HepG2 (cell line): ENCODE measurements at regions not wholly inside any gene's neighbourhood (a gene's known extent, or its start where the extent isn't known, plus 50 kb on each side); places are given as distances from the start of the nearest gene placed in this dataset.

ENCODE experiments used
- ATAC-seq: fragments of 200-7000 bp; cut with Tn5 transposase; 3 replicates; pipeline ENCODE4 v1.9.1; 2020; ENCODE audit warnings: mild to moderate bottlenecking, moderate library complexity
- BruUV-seq: library from RNA; stranded (reverse); fragments of 400-500 nt; replicated peaks from 2 replicates; lab custom pipeline; 2021; lab: Mats Ljungman, UMichigan
- CTCF ChIA-PET: fragments of 300-600 bp; formaldehyde crosslinking; extraction: SDS; loops from one replicate; lab custom pipeline; 2021; ENCODE audit warnings: low total read pairs, inconsistent platforms, low intra/inter-chr PET ratio; lab: Yijun Ruan, JAX
- POLR2A ChIA-PET: fragments of 350-600 bp; sonication (Branson Sonifier 250); formaldehyde crosslinking; loops from one replicate; lab custom pipeline; 2020; ENCODE audit warnings: antibody characterized with exemption, inconsistent platforms; lab: Yijun Ruan, JAX
- DNase-seq: peaks from one replicate; pipeline ENCODE4 v3.0.0-alpha.2; 2015; ENCODE audit warnings: low spot score
- FAIRE-seq: peaks from 3 replicates; lab custom pipeline; 2011; peaks lifted over from hg19 to GRCh38; lab: Jason Lieb, UNC
- H2AFZ ChIP-seq: one replicate; pipeline ENCODE4 v1.6.1; 2011; ENCODE audit warnings: low read length, inconsistent platforms
- H3K27ac ChIP-seq: fragments of 300-600 bp; 3 replicates; pipeline ENCODE4 v1.8.0; 2011; ENCODE audit warnings: mixed run types, mild to moderate bottlenecking, mixed read lengths, low read length, inconsistent platforms; ENCODE audit not compliant: insufficient read depth; ENCODE audit errors: extremely low read length
- H3K27me3 ChIP-seq, 2 experiments: fragments of 200-600 bp in 1 of 2; 2 replicates in 1 of 2; 3 replicates in 1 of 2; pipeline versions ENCODE4 v1.6.0 to v1.8.0; 2011; ENCODE audit warnings: low read length in 2 of 2, mild to moderate bottlenecking in 2 of 2, moderate library complexity in 2 of 2, inconsistent platforms in 1 of 2; ENCODE audit not compliant: insufficient read depth in 2 of 2, control insufficient read depth in 1 of 2
- H3K36me3 ChIP-seq, 2 experiments: fragments of 200-600 bp in 1 of 2; replicated peaks in 1 of 2; 2 replicates in 1 of 2; 3 replicates in 1 of 2; pipeline versions ENCODE4 v1.5.1 to v1.8.0; 2011; ENCODE audit warnings: low read length in 2 of 2, inconsistent platforms in 1 of 2; ENCODE audit not compliant: insufficient read depth in 2 of 2, control insufficient read depth in 1 of 2
- H3K4me1 ChIP-seq: 2 replicates; pipeline ENCODE4 v1.5.1; 2012; ENCODE audit warnings: low read length, inconsistent platforms; ENCODE audit not compliant: insufficient read depth
- H3K4me2 ChIP-seq: 2 replicates; pipeline ENCODE4 v1.6.0; 2011; ENCODE audit warnings: low read depth, low read length, inconsistent platforms
- H3K4me3 ChIP-seq, 3 experiments: fragments of 200-600 bp in 1 of 3; sonication (generic), shearing (Covaris generic) in 1 of 3; replicated peaks in 1 of 3; 2 replicates each; pipeline ENCODE4 v1.5.1; 2011 to 2016; ENCODE audit warnings: low read length in 3 of 3, inconsistent platforms in 2 of 3, low read depth in 2 of 3, mild to moderate bottlenecking in 2 of 3, control low read depth in 1 of 3, mixed read lengths in 1 of 3; ENCODE audit not compliant: insufficient read depth in 1 of 3
- H3K79me2 ChIP-seq: one replicate; pipeline ENCODE4 v1.6.1; 2011; ENCODE audit warnings: low read length, inconsistent platforms; ENCODE audit not compliant: insufficient read depth
- H3K9ac ChIP-seq: 2 replicates; pipeline ENCODE4 v1.6.0; 2011; ENCODE audit warnings: mild to moderate bottlenecking, low read depth, low read length, inconsistent platforms; ENCODE audit not compliant: insufficient read depth
- H3K9me3 ChIP-seq: 2 replicates; pipeline ENCODE4 v1.5.1; 2012; ENCODE audit warnings: mild to moderate bottlenecking, low read length
- H4K20me1 ChIP-seq: 2 replicates; pipeline ENCODE4 v1.6.0; 2011; ENCODE audit warnings: inconsistent platforms, mild to moderate bottlenecking, low read length, moderate library complexity; ENCODE audit not compliant: insufficient read depth
- EZH2 ChIP-seq: conservative IDR thresholded peaks from 2 replicates; pipeline ENCODE4 v1.6.1; 2012; ENCODE audit warnings: mild to moderate bottlenecking, low read depth, low read length, moderate library complexity
- MTA1 ChIP-seq: sonication (generic); formaldehyde crosslinking; IDR thresholded peaks from 2 replicates; pipeline ENCODE4 v1.4.0; 2020; ENCODE audit warnings: missing genetic modification reagents, mild to moderate bottlenecking, borderline replicate concordance
- RFX3 ChIP-seq: IDR thresholded peaks from 2 replicates; pipeline ENCODE4 v1.6.1; 2016; ENCODE audit warnings: missing biosample characterization, missing genetic modification reagents
- SIN3B ChIP-seq: fragments of 150-350 bp; IDR thresholded peaks from 2 replicates; pipeline ENCODE4 v1.6.1; 2014; ENCODE audit warnings: low read length
- ZNF335 ChIP-seq: sonication (generic); formaldehyde crosslinking; IDR thresholded peaks from 2 replicates; pipeline ENCODE4 v1.4.0; 2020; ENCODE audit warnings: missing genetic modification reagents
- ZNF607 ChIP-seq: sonication (generic); formaldehyde crosslinking; IDR thresholded peaks from 2 replicates; pipeline ENCODE4 v1.5.1; 2020; ENCODE audit warnings: missing genetic modification reagents, mild to moderate bottlenecking, borderline replicate concordance
- ZNF776 ChIP-seq: sonication (generic); formaldehyde crosslinking; IDR thresholded peaks from 2 replicates; pipeline ENCODE4 v1.4.0; 2020; ENCODE audit warnings: mild to moderate bottlenecking, missing genetic modification reagents
- WGBS: methylation state at CpG from one replicate; pipeline ENCODE4 v1.1.6; 2017; ENCODE audit warnings: low lambda C conversion rate; 5-methylcytosine and 5-hydroxymethylcytosine counted together
- in situ Hi-C: cut with HindIII; loops from 2 replicates; pipeline ENCODE4 v1.10.0; 2017; ENCODE audit warnings: low pct_unique_long_range_greater_than_20kb; ENCODE audit not compliant: extremely low pct_ligation_motif_present
- intact Hi-C: fragments of 100-400 bp; cut with micrococcal nuclease; formaldehyde crosslinking; loops from one replicate; pipeline ENCODE4 v1.10.0; 2022; ENCODE audit not compliant: unreplicated experiment
- TF ChIP-seq, protein P1 (sequence below): sonication (generic); formaldehyde crosslinking; IDR thresholded peaks from 2 replicates; pipeline ENCODE4 v1.5.1; 2020; ENCODE audit warnings: mild to moderate bottlenecking, missing genetic modification reagents, moderate library complexity
- TF ChIP-seq, protein P2 (sequence below): sonication (generic); formaldehyde crosslinking; IDR thresholded peaks from 2 replicates; pipeline ENCODE4 v1.5.1; 2020; ENCODE audit warnings: mild to moderate bottlenecking, missing genetic modification reagents, borderline replicate concordance
- TF ChIP-seq, protein P3 (sequence below): sonication (generic); IDR thresholded peaks from 2 replicates; pipeline ENCODE4 v1.6.1; 2016; ENCODE audit warnings: low read depth, borderline replicate concordance

- intact Hi-C loops (no loop called here), in situ Hi-C loops (no loop called here)
- no peaks in the 10 kb centered on the region for H3K9me3 ChIP-seq
- TF ChIP-seq ZNF607 (CRISPR knock-in tag) = no peak
- TF ChIP-seq, protein P1, sequence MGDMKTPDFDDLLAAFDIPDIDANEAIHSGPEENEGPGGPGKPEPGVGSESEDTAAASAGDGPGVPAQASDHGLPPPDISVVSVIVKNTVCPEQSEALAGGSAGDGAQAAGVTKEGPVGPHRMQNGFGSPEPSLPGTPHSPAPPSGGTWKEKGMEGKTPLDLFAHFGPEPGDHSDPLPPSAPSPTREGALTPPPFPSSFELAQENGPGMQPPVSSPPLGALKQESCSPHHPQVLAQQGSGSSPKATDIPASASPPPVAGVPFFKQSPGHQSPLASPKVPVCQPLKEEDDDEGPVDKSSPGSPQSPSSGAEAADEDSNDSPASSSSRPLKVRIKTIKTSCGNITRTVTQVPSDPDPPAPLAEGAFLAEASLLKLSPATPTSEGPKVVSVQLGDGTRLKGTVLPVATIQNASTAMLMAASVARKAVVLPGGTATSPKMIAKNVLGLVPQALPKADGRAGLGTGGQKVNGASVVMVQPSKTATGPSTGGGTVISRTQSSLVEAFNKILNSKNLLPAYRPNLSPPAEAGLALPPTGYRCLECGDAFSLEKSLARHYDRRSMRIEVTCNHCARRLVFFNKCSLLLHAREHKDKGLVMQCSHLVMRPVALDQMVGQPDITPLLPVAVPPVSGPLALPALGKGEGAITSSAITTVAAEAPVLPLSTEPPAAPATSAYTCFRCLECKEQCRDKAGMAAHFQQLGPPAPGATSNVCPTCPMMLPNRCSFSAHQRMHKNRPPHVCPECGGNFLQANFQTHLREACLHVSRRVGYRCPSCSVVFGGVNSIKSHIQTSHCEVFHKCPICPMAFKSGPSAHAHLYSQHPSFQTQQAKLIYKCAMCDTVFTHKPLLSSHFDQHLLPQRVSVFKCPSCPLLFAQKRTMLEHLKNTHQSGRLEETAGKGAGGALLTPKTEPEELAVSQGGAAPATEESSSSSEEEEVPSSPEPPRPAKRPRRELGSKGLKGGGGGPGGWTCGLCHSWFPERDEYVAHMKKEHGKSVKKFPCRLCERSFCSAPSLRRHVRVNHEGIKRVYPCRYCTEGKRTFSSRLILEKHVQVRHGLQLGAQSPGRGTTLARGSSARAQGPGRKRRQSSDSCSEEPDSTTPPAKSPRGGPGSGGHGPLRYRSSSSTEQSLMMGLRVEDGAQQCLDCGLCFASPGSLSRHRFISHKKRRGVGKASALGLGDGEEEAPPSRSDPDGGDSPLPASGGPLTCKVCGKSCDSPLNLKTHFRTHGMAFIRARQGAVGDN (CRISPR knock-in tag) = no peak
- no peak for TF ChIP-seq EZH2
- TF ChIP-seq RFX3 (CRISPR knock-in tag) = no peak
- TF ChIP-seq, protein P2, sequence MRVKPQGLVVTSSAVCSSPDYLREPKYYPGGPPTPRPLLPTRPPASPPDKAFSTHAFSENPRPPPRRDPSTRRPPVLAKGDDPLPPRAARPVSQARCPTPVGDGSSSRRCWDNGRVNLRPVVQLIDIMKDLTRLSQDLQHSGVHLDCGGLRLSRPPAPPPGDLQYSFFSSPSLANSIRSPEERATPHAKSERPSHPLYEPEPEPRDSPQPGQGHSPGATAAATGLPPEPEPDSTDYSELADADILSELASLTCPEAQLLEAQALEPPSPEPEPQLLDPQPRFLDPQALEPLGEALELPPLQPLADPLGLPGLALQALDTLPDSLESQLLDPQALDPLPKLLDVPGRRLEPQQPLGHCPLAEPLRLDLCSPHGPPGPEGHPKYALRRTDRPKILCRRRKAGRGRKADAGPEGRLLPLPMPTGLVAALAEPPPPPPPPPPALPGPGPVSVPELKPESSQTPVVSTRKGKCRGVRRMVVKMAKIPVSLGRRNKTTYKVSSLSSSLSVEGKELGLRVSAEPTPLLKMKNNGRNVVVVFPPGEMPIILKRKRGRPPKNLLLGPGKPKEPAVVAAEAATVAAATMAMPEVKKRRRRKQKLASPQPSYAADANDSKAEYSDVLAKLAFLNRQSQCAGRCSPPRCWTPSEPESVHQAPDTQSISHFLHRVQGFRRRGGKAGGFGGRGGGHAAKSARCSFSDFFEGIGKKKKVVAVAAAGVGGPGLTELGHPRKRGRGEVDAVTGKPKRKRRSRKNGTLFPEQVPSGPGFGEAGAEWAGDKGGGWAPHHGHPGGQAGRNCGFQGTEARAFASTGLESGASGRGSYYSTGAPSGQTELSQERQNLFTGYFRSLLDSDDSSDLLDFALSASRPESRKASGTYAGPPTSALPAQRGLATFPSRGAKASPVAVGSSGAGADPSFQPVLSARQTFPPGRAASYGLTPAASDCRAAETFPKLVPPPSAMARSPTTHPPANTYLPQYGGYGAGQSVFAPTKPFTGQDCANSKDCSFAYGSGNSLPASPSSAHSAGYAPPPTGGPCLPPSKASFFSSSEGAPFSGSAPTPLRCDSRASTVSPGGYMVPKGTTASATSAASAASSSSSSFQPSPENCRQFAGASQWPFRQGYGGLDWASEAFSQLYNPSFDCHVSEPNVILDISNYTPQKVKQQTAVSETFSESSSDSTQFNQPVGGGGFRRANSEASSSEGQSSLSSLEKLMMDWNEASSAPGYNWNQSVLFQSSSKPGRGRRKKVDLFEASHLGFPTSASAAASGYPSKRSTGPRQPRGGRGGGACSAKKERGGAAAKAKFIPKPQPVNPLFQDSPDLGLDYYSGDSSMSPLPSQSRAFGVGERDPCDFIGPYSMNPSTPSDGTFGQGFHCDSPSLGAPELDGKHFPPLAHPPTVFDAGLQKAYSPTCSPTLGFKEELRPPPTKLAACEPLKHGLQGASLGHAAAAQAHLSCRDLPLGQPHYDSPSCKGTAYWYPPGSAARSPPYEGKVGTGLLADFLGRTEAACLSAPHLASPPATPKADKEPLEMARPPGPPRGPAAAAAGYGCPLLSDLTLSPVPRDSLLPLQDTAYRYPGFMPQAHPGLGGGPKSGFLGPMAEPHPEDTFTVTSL (CRISPR knock-in tag) = no peak
- no peak for TF ChIP-seq SIN3B
- TF ChIP-seq ZNF335 (CRISPR knock-in tag) = no peak
- TF ChIP-seq MTA1 (CRISPR knock-in tag) = no peak
- TF ChIP-seq, protein P3, sequence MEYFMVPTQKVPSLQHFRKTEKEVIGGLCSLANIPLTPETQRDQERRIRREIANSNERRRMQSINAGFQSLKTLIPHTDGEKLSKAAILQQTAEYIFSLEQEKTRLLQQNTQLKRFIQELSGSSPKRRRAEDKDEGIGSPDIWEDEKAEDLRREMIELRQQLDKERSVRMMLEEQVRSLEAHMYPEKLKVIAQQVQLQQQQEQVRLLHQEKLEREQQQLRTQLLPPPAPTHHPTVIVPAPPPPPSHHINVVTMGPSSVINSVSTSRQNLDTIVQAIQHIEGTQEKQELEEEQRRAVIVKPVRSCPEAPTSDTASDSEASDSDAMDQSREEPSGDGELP = no peak
- no peak for TF ChIP-seq ZNF776 (CRISPR knock-in tag)
- H3K79me2 ChIP-seq = no peaks in the 10 kb centered on the region
- no peaks in the 10 kb centered on the region for H3K4me1 ChIP-seq
- no peak overlapping the region for H2AFZ ChIP-seq
- no TSS peak for BruUV-seq
- ChIA-PET CTCF (no interaction called here), POLR2A (no interaction called here)
- H3K27me3 ChIP-seq = no peaks in the 10 kb centered on the region
- H3K9ac ChIP-seq = no peak overlapping the region
- ATAC-seq = no peak
- no peak overlapping the region for H3K4me3 ChIP-seq
- no peaks in the 10 kb centered on the region for H4K20me1 ChIP-seq
- no peak overlapping the region for H3K4me2 ChIP-seq
- no peak overlapping the region for H3K27ac ChIP-seq
- no peak for FAIRE-seq
- WGBS = 6% methylated on average over 1 of the region's 1 CpG
- DNase-seq = no peak
- H3K36me3 ChIP-seq = no peaks in the 10 kb centered on the region
These were observed 87.6 kb upstream of the CFAP20DC start for GRCh38 chr3:59137415-59137814.
